DOHH2 (cell line): ENCODE measurements at regions not wholly inside any gene's neighbourhood (a gene's known extent, or its start where the extent isn't known, plus 50 kb on each side); places are given as distances from the start of the nearest gene placed in this dataset.

Source experiments
- H3F3A ChIP-seq: fragments of 200-600 bp; sonication (generic), shearing (Covaris generic); 2 replicates; pipeline ENCODE4 v1.6.0; 2016; ENCODE audit warnings: antibody characterized with exemption, mild to moderate bottlenecking; ENCODE audit not compliant: control insufficient read depth, insufficient read depth
- H3K27ac ChIP-seq: fragments of 200-600 bp; sonication (generic); 2 replicates; pipeline ENCODE4 v1.5.1; 2014; ENCODE audit warnings: low read depth, mild to moderate bottlenecking, low read length, moderate library complexity
- H3K27me3 ChIP-seq: fragments of 200-600 bp; sonication (generic); 2 replicates; pipeline ENCODE4 v1.6.1; 2014; ENCODE audit warnings: mild to moderate bottlenecking, low read length, mixed read lengths; ENCODE audit not compliant: control insufficient read depth
- H3K36me3 ChIP-seq: fragments of 200-600 bp; sonication (generic); 2 replicates; pipeline ENCODE4 v1.6.1; 2014; ENCODE audit warnings: mild to moderate bottlenecking, low read length, moderate library complexity, mixed read lengths; ENCODE audit not compliant: control insufficient read depth
- H3K4me1 ChIP-seq: fragments of 200-600 bp; sonication (generic); 2 replicates; pipeline ENCODE4 v1.6.1; 2014; ENCODE audit warnings: mild to moderate bottlenecking, low read length, mixed read lengths; ENCODE audit not compliant: control insufficient read depth
- H3K4me2 ChIP-seq: fragments of 200-600 bp; sonication (generic); 2 replicates; pipeline ENCODE4 v1.6.0; 2014; ENCODE audit warnings: mild to moderate bottlenecking, low read length, moderate library complexity
- H3K4me3 ChIP-seq: fragments of 200-600 bp; sonication (generic); 2 replicates; pipeline ENCODE4 v1.5.1; 2014; ENCODE audit warnings: mild to moderate bottlenecking, low read length, mixed read lengths
- H3K79me2 ChIP-seq: fragments of 200-600 bp; sonication (generic); 2 replicates; pipeline ENCODE4 v1.6.1; 2014; ENCODE audit warnings: mild to moderate bottlenecking, low read length, mixed read lengths; ENCODE audit not compliant: control insufficient read depth
- H3K9me2 ChIP-seq: fragments of 200-600 bp; sonication (generic); replicated peaks from 2 replicates; pipeline ENCODE4 v1.6.1; 2014; ENCODE audit warnings: mild to moderate bottlenecking, low read length, mixed read lengths; ENCODE audit not compliant: control insufficient read depth
- H3K9me3 ChIP-seq: fragments of 200-600 bp; sonication (generic); 2 replicates; pipeline ENCODE4 v1.6.1; 2014; ENCODE audit warnings: antibody characterized with exemption, low read length, mixed read lengths; ENCODE audit not compliant: control insufficient read depth, insufficient read depth
- H4K20me1 ChIP-seq: fragments of 200-600 bp; sonication (generic); 2 replicates; pipeline ENCODE4 v1.6.0; 2014; ENCODE audit warnings: low read depth, mild to moderate bottlenecking, antibody characterized with exemption, low read length, moderate library complexity; ENCODE audit not compliant: control insufficient read depth, insufficient read depth
- EZH2phosphoT487 ChIP-seq: fragments of 200-600 bp; sonication (generic); IDR thresholded peaks from 2 replicates; pipeline ENCODE4 v1.6.1; 2017; ENCODE audit warnings: borderline replicate concordance, mild to moderate bottlenecking, antibody characterized with exemption, low read length, moderate library complexity, mixed read lengths
- TF ChIP-seq, protein P1 (sequence below): fragments of 200-600 bp; sonication (generic); IDR thresholded peaks from one replicate; pipeline ENCODE4 v1.5.1; 2014; ENCODE audit warnings: antibody characterized with exemption, mild to moderate bottlenecking, low read depth, low read length; ENCODE audit not compliant: poor library complexity, severe bottlenecking

DNA sequence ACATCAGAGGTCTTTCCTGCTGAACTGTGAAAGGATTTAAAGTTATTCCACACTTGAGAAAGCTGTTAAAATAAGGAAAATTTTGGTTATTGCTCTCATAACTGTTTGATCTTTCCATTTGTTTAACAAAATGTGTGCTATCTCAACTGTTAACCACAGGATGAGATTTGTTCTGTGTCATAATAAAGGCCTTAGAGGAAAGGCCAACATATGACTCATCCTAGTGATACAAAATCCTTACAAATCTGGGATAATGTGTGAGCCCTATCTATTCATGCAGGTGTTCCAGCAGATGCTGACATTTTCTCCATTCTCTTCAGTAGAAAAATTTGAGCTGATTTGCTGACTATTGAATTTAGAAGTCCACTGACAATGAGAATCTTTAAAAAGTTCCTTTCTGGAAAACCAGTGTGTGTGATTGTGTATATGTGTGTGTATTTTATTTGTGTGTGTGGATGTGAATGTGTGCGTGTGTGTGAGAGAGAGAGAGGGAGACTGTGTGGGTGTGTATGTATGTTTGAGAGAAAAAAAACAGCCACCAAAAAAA lies 1111.9 kb upstream of the GYPC start:
- no peak overlapping the region for H3K4me3 ChIP-seq
- TF ChIP-seq EZH2phosphoT487: no peak
- TF ChIP-seq, protein P1, sequence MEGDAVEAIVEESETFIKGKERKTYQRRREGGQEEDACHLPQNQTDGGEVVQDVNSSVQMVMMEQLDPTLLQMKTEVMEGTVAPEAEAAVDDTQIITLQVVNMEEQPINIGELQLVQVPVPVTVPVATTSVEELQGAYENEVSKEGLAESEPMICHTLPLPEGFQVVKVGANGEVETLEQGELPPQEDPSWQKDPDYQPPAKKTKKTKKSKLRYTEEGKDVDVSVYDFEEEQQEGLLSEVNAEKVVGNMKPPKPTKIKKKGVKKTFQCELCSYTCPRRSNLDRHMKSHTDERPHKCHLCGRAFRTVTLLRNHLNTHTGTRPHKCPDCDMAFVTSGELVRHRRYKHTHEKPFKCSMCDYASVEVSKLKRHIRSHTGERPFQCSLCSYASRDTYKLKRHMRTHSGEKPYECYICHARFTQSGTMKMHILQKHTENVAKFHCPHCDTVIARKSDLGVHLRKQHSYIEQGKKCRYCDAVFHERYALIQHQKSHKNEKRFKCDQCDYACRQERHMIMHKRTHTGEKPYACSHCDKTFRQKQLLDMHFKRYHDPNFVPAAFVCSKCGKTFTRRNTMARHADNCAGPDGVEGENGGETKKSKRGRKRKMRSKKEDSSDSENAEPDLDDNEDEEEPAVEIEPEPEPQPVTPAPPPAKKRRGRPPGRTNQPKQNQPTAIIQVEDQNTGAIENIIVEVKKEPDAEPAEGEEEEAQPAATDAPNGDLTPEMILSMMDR: no peak
- H4K20me1 ChIP-seq: no peaks in the 10 kb centered on the region
- H3K9me3 ChIP-seq: no peaks in the 10 kb centered on the region
- no peaks in the 10 kb centered on the region for H3K9me2 ChIP-seq
- H3K27ac ChIP-seq: no peak overlapping the region
- H3K79me2 ChIP-seq: no peaks in the 10 kb centered on the region
- no peaks in the 10 kb centered on the region for H3K36me3 ChIP-seq
- no peaks in the 10 kb centered on the region for H3F3A ChIP-seq
- H3K27me3 ChIP-seq: no peaks in the 10 kb centered on the region
- H3K4me1 ChIP-seq: no peaks in the 10 kb centered on the region
- H3K4me2 ChIP-seq: no peak overlapping the region

DNA sequence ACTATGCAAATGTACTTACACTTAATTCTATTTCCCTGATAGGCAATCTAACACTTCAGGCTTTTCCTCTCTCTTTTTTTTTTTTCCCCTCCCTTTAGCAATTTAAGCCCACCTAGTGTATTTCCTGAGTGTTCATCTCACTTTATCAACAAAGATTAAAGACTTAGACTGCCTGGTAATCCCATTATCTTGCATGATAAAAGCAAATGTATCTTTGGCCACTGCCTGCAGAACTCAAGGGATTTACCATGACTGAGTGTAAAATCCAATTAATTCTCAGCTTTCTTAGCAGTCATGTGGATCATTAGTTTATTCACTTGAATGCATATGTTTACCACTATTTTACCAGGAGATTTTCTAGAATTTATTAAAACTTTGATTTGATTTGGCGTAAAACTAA lies 1102.2 kb upstream of the GYPC start:
- no peak for TF ChIP-seq EZH2phosphoT487
- TF ChIP-seq, protein P1: no peak
- Histone ChIP-seq H3K9me2 (no peaks in the 10 kb centered on the region), H3K9me3 (no peaks in the 10 kb centered on the region), H3K4me2 (no peak overlapping the region), H3F3A (no peaks in the 10 kb centered on the region), H3K4me1 (no peaks in the 10 kb centered on the region), H3K27me3 (no peaks in the 10 kb centered on the region), H3K36me3 (no peaks in the 10 kb centered on the region), H3K79me2 (no peaks in the 10 kb centered on the region), H3K4me3 (no peak overlapping the region), H3K27ac (no peak overlapping the region), H4K20me1 (no peaks in the 10 kb centered on the region)

DNA sequence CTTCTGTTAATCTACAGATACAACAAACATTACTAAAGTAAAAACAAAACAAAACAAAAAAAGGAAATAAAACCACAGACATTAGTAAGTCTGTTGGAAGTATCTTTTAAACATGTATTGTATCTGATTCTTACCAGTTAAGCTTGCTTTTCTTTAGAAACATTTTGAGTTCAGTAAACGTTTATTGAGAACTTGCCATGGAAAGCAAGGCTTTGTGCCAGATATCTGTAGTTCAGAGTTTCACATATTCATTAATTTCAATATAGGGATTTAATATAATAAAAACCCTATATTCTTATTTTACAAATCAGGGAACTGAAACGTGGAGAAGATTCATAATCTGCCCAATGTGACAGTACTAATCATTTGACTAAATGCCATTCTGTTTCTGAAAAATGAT lies 1101.0 kb upstream of the GYPC start:
- TF ChIP-seq, protein P1: no peak
- TF ChIP-seq EZH2phosphoT487: no peak
- H3K27me3 ChIP-seq: no peaks in the 10 kb centered on the region
- H3K27ac ChIP-seq: no peak overlapping the region
- no peak overlapping the region for H3K4me3 ChIP-seq
- H3K9me2 ChIP-seq: no peaks in the 10 kb centered on the region
- H3K79me2 ChIP-seq: no peaks in the 10 kb centered on the region
- no peaks in the 10 kb centered on the region for H3K9me3 ChIP-seq
- no peaks in the 10 kb centered on the region for H3K36me3 ChIP-seq
- H3F3A ChIP-seq: no peaks in the 10 kb centered on the region
- no peaks in the 10 kb centered on the region for H4K20me1 ChIP-seq
- no peaks in the 10 kb centered on the region for H3K4me1 ChIP-seq
- no peak overlapping the region for H3K4me2 ChIP-seq

DNA sequence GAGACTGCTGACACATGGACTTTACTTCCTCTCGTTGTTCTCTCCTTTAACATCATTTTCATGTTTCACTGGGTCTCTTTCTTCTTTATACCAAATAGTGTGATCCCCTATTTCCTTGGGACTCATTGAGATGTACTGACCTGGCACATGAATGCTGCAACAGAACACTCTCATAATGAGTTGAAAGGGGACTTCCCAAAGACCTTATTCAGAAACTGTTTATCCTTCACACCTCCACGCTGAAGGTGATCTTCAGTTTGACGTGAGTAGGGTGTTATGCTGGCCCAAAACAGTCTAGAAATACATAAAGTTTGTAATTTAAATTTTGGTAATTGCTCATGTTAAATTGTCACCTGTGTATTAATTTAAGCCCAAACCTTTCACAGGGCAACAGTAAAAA lies 1096.8 kb upstream of the GYPC start:
- Histone ChIP-seq H3K4me2 (no peak overlapping the region), H3K9me2 (no peaks in the 10 kb centered on the region), H3K9me3 (no peaks in the 10 kb centered on the region), H3K27ac (no peak overlapping the region), H3K4me1 (no peaks in the 10 kb centered on the region), H3K27me3 (no peaks in the 10 kb centered on the region), H3F3A (no peaks in the 10 kb centered on the region), H3K79me2 (no peaks in the 10 kb centered on the region), H3K4me3 (no peak overlapping the region), H4K20me1 (no peaks in the 10 kb centered on the region), H3K36me3 (no peaks in the 10 kb centered on the region)
- no peak for TF ChIP-seq EZH2phosphoT487
- TF ChIP-seq, protein P1: no peak
